HG03342 (cell line): ENCODE measurements at regions not wholly inside any gene's neighbourhood (a gene's known extent, or its start where the extent isn't known, plus 50 kb on each side); places are given as distances from the start of the nearest gene placed in this dataset.

Source experiments
- ATAC-seq: cut with Tn5 transposase; IDR thresholded peaks from one replicate; pipeline ENCODE4 v1.9.1; 2021; ENCODE audit warnings: mild to moderate bottlenecking, moderate library complexity; ENCODE audit not compliant: unreplicated experiment

DNA sequence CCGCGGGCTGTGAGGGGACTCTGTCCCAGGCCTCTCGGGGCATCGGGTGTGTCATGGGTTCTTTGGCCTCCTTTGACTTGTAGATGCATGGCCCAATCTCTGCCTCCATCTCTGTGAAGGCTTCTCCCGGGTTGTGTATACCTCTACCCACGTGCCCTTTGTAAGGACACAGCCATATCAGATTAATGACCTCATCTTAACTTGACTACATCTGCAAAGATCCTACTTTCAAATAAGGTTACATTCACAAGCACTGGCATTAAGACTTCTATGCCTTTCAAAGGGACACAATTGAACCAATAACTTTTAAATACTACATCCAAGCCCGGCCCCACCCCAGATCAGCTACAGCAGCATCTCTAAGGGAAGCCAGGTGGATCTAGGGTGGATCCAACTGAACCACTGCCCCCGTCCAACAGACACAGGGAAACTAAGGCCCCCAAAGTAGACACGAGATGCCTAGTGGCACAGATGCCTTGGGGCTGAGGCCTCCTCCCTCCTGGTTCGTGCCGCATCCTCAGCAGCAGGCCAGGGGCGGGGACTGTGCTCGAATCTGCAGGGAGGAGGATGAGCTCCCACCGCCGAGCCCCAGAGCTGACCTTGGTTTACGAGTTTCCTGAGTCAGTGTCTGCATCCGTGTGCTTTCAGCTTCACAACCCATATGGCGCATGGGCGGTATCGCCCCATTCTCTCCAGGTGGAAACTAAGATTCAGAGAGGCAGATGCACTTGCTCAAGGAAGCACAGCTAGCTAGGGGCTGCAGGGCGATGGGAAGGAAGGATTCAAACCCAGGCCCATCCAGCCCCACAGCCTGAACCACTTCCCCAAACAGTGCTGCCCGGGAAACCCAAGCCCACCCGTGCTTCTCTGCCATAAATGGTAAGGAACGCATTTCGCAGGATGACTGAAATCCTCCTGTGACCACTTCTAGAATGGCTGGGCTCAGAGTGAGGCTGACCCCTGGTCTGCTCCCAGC, 353.3 kb downstream of the C16orf95 start:
- ATAC-seq: no peak

DNA sequence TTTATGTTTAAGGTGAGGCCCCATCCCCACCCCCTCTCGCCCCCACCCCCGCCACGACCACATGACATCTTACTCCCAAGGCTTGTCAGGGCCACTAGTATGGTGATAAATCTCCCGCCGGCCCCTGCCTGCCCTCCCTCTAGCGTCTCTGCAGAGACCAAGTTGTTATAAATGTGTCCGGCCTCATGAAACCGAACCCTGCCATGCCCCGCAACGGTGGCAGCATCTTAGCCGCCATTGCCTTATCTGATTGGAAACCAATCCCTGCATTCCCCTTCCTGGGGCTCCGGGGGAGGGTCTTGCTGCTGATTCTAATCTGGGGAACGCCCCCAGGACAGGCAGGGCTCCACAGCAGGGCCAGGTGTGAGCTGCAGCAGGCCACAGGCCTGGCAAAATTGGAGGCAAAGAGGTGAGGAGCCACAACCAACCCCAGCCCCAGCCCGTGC, 352.4 kb downstream of the C16orf95 start:
- ATAC-seq: no peak

DNA sequence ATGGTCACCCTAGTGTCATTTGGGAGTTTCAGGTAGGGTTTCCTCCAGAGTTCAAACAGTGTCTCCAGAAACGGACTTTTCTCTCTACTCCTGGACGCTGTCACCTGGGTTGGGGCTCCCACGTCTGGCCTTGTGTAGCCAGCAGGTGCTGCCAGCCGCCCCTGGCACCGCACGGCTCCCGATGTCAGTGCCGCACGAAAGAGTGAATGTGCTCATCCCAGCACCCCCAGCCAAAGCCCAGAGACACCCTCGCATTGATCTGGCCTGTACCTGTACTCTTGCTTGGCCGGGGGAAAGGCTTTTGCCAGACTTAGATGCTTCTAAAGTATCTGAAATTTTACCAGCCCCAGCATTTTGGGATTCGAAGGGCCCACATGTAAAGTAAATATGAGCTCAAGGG, 351.9 kb downstream of the C16orf95 start:
- no peak for ATAC-seq

DNA sequence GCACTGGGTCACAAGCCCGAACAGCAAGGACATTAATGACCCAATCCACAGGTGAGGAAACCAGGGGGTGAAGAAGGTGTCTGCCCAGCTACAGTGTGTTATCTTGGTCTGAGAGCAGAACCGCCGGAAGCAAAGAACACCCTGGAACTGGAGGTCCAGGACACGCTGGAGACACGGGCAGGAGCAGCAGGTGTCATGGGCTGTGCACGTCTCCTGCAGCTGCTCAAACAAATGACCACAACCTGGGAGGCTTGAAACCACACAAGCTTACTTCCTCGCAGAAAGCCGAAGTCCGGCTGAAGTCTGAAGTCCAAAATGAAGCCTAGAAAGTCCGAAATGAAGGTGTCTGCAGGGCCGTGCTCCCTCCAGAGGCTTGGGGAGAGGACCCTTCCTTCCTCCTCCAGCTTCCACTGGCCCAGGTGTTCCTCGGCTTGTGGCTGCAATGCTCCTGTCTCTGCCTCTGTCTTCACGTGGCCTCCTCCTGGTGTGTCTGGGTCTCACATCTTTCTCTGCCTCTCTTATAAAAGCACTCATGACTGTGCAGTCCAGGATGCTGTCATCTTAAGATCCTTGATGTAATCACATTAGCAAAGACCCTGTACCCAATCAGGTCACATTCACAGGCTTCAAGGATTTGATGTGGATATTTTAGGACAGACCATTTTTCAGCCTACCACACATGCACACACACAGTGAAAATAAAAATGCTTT, 351.2 kb downstream of the C16orf95 start:
- ATAC-seq: no peak

DNA sequence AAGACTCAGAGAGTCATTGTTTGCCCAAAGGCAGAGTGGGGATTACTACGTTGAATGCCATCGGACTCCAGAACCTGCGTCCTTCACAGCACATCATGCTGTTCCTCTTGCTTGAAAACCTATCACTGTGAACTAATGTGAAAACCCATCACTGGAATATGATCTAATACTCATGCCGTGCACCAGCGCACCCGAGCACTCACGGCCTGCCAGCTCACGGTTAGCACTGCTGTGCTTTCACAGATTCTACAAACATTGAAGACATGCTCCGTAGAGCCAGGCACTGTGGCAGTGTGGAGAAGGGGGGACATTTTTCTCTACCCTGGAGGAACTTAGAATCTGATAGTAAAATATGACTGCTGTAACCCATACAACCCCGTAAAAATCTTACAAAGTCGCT, 350.4 kb downstream of the C16orf95 start:
- ATAC-seq: no peak

DNA sequence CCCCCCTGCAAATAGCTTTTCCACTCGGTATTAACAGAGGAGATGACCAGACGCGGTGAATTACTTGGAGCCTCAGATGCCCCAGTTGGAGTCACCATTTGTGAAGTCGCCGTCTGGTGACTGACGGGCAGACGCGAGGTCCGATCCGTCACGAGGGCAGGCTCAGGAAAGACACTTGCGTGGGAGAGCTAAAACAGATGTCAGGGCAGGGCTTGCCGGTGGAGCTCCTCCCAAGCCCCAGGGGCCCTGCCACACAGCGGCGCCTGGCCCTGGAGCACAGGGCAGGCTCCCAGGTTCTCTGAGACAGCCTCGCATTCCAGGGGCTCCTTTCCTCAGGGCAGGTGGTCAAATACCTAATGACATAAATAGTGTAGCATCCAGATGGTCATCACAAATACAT, 348.3 kb downstream of the C16orf95 start:
- no peak for ATAC-seq

DNA sequence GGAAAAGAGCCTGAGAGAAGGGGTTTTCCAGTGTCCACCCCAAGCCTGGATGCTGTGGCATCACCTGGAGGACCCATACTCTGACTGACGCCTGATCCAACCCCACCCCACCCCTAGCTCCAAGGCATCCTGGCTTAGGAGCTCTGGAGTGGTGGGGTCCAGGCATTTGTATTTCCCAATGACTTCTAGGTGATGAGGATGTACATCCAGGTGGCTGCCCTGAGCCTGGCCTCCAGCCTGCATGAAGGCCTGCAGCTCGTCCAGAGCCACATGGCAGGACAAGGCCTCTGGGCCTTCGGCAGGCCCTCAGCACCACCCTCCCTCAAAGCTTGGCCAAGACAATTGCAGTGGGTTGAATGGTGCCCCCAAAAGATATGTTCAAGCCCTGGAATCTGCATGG, 347.5 kb downstream of the C16orf95 start:
- ATAC-seq: no peak

DNA sequence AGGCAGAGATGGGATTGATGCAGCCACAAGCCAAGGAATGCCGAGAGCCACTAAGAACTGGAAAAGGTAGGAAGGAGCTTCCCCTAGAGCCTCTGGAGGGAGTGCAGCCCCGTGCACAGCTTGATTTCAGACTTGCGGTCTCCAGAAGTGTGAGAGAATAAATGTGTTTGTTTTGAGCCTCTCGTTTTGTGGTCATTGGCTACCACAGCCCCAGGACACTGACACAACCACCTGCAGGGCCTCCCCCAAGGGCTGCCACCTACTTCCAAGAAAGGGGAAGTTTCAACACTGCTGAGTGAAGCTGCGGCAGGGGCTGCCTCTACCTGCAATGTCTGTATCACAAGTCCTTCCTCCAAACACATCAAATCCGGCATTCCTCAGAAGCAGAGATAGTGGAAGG, 346.9 kb downstream of the C16orf95 start:
- no peak for ATAC-seq

DNA sequence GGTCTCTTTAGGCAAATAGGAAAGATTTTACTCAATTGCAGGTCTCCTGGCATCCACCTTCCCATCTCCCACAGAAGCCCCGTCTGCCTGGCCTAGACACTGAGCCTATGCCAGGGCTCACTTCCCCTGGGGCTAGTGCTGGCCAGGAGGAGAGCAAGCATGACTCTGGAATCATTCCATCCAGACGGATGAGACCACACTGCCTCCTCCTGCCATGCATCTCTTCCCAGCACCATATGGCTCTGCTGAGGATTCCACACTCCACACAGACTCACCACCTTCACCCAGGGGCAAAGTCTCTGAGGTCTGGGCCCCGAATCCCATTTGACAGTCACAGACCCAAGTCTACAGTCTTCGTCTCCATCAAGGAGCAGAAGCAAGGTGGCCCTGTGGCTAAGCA, 346.5 kb downstream of the C16orf95 start:
- no peak for ATAC-seq

DNA sequence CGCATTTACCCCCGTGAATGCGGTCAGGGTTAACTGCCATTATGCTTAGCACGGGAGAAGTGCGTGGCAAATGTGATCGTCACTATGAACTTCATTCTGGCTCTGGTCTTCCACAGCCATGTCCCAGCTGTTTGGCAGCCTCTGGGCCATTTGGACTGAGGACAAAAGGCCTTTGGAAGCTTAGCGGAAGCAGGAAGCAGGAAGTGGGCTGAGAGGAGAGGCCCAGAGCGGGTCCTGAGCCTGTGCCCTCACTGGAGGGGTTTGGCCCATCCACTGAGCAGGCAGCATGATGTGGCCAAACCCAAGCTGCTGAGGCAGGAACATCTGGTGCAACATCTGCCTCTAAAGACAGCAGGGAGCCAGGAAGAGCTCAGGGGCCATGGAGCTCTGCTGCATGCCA, 345.9 kb downstream of the C16orf95 start:
- no peak for ATAC-seq

DNA sequence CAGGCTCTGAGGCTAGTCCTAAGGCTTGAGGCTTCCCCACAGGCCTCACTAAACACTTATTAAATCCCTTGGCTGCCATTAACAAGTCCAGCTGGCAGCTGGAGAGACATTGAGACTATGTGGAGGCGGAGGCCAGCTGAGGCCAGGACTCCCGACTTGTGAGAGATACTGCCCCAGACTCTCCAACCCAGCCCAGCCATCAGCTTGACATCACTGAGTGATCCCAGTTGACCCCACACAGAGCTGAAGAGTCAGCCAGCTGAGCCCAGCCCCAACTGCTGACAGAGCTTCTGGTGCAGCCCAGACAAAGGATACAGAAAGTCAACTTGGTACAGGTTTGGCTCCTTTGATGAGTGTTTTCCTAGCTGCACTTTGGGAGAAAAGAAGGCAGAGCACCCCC, 343.1 kb downstream of the C16orf95 start:
- no peak for ATAC-seq

DNA sequence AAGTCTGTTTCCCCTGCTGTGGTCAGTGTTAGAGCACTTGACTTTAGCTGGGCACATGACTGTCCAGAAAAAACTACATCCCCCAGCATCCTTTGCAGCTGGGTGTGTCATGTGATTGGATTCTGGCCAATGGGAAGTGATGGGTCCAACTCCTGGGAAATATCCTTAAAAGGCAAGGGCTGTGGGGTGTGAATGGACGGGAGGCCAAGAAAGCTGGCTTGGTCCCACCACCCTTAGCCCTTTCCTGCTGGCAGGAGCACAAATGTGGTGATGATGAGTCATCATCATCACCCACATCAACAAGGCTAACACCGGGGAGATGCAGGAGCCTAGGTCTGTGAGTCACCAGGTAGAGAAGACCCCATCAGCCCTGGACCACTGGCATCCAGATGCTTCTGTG, 341.7 kb downstream of the C16orf95 start:
- ATAC-seq: no peak

DNA sequence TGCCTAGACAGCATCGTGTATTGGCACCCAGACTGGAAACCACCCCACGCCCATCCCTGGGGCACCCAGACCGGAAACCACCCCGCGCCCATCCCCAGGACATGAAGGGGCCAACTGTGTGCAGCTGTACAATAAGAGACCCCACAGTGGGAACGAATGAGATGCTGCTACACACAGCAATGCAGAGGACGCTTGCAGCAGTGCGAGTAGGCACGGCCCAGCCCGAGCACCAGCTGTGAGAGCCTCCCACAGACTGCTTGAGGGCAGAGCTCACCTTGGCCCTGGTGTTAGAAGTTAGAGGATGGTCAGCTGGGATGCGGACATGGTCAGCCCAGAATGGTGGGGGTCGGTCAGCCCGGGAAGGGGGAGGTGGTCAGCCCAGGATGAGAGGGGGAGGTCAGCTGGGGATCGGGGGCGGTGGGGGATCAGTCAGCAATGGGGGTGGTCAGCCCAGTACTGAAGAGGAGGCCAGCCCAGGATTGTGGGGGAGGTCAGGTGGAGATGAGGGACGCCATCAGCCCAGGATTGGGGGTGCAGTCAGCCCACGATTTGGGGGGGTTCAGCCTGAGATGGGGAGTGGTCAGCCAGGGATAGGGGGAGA, 340.0 kb downstream of the C16orf95 start:
- ATAC-seq: no peak

DNA sequence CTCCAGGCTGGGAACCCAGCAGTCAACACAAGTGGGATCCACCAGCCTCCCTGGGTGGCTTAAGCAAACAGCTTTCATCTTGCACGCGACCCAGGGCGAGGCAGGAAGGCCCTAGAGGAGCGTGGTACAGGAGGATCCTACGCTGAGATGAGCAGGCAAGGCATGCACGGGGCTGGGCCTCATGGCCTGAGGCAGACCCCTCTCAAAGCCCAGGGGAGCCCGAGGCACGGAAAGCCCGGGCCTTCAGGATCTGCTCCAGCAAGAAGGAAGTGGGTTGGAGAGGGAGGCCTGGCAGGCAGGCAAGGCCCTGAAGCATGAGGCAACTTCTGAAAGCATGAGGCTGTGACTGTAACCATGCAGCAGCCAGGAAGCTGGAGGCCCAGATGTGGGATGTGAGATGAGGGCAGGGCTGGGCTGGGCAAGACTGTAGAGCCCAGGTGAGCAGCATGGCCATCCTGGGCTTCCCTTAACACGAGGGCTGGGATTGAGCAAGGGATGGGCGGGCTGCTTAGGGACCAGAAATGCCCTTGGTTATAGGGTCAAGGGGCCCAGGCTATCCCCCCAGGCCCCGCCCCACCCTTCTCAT, 338.7 kb downstream of the C16orf95 start:
- no peak for ATAC-seq

DNA sequence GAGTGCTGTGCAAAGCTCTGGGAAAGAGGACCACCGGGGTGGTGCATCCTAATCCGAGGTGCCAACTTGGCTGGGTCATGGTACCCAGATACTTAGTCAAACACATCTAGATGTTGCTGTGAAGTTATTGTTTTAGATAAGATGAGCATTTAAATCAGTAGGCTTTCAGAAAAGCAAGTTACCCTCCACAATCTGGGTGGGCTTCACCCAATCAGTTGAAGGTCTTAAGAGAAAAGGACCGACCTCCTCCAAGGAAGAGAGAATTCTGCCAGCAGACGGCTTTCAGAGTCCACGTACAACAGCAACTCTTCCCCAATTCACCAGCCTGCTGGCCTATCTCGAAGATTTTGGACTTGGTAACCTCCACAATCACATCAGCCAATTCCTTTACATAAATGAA, 338.1 kb downstream of the C16orf95 start:
- no peak for ATAC-seq

DNA sequence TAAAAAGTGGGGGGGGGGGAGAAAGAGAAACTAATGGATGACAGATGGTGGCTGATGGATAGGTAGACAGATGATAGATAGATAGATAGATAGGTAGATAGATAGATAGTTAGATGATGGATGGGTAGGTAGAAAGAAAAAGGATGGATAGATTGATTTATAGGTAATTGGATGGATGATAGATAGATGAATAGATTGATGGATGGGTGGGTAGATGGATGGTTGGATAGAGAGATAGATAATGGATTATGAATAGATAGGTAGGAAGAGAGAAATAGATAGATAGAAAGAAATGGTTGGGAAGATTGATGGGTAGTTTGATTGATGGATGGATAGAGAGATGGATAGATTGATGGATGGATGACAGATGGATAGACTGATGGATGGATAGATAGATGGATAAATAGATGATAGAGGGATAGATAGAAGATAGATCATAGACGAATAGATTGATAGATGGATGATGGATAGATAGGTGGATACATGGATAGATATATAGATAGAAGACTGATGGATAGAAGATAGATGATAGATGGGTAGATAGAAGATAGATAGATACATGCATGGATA, 337.1 kb downstream of the C16orf95 start:
- no peak for ATAC-seq

DNA sequence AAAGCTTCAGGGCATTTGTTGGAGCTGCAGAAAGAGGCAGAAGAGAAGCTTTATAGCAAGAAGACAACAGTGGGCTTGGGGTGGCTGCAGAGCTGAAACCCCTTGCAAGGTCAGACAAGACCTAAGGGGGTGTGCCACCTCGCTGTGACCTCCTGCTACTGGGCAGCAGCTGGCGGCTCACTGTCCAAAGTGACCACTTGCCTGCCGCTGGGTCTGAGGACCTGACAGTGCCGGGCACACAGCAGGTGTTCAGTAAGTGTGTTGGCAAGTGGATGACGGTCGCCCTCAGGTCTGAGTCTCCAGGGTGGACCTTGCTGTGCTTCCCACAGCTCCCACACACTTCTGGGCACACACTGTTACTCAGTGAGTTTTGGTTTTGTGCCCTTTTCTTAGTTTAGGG, 336.5 kb downstream of the C16orf95 start:
- ATAC-seq: no peak

DNA sequence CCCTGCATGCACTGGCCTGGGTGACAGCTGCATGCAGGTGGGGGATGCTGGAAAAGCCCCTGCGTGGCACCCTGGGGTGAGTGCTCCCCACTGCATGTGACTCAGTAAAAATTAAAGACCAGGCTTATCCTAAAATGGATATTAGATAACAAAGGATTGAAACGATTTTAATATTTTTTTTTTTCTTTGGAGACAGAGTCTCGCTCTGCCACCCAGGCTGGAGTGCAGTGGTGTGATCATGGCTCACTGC, 334.9 kb downstream of the C16orf95 start:
- no peak for ATAC-seq

DNA sequence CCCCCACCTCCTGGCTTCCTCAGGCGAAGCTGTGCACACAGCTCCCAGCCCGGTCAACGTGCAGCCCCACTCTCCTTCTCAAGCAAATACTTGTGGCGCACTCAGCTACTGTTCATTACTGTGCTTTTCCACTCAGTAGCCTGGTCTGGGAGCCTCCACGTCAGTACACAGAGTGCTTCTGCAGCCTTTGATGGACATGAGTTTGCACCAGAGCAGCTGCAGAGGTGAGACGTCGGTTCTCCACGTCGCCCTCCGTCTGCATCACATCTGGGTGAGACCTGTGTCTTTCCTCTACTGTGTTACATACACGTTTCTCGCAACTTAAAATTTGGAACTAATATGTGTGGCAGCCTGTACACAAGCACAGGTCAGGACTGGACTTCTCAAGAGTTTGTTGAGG, 334.3 kb downstream of the C16orf95 start:
- ATAC-seq: no peak

DNA sequence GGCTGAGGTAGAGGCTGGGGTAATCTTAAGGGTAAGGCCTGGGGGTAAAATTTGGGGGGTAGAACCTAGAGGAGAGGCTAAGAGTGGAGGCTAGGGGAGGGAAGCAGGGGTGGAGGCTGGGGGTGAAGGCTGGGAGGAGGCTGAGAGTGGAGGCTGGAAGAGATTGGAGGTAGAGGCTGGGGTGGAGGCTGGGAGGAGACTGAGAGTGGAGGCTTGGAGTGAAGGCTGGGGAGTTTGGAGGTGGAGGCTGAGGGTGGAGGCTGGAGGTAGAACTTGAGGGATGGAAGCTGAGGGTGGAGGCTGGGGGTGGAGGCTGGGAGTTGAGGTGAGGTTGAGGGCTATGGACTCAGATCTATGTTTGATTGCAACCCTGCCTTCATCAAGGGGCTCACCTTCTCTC, 333.6 kb downstream of the C16orf95 start:
- no peak for ATAC-seq

DNA sequence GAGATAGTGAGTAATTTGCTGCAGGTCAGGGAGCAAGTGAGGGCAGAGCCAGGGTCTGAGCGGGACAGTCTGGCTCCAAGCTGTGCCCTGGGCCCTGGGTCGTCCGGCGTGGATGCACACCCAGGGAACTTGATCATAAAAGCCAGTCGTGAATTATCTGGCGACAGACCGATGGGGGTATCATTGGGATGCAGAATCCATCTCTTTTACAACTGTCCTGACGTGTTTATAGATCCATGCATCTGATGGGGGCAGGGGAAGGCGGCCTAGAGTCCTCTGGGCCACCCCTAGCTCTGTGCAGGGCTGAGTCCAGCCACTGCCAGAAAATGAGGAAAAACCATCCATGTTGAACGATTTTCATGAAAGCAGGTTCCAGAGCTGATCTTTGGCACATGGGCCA, 332.8 kb downstream of the C16orf95 start:
- ATAC-seq: no peak
